ENCODE measurements at regions not wholly inside any gene's neighbourhood (a gene's known extent, or its start where the extent isn't known, plus 50 kb on each side); places are given as distances from the start of the nearest gene placed in this dataset.
"Not testable (repeated sequence)": the region's sequence is repeated elsewhere in the genome, so short reads cannot be mapped to it uniquely, and the experiment has no call there.

GRCh38 chr2:231644426-231644825 lies 51.8 kb downstream of the TEX44 start:
- DNase-seq (ENCODE audit: extremely low read depth, low read depth) = no peak

DNA sequence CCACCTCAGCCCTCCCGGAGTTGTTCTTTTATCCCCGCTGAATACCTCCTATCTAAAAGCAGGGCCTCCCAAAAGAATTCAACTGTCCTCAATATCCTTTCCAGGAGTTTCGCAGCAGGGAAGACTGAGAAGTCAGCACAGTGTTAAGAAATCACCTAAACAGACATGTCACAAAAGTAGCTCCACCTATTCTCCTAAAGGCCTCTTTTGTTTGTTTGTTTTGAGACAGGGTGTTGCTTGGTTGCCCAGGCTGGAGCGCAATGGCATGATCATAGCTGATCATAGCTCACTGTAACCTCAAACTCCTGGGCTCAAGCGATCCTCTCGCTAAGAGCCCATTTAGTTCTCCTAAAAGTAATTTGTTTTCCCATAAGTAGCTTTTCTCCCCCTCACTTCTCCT lies 53.8 kb downstream of the TEX44 start:
- no peak for DNase-seq (ENCODE audit: extremely low read depth, low read depth)

DNA sequence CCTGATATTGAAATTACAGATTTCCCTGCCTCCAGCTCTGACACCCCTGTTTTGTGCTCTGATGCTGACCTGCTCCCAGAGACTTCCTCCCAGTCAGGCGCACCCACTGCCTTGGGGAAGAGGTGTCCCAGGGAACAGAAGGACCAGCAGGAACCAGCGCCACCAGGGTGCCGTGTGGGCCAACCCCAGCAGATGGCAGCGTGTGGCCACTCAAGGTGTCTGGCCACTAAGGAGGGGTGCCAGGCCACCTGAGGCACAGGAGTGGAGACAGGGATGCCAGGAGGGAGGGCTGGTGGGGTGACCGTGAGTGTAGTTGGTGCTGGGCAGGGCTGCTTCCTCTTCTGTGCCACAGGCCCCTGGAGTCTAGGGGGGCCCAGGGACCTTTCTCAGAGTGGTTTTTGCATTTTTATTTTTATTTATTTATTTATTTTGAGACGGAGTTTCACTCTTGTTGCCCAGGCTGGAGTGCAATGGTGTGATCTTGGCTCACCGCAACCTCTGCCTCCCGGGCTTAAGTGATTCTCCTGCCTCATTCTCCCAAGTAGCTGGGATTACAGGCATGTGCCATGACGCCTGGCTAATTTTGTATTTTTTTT lies 56.0 kb downstream of the TEX44 start:
- peak; percentile 81 for DNase-seq (ENCODE audit: extremely low read depth, low read depth)

DNA sequence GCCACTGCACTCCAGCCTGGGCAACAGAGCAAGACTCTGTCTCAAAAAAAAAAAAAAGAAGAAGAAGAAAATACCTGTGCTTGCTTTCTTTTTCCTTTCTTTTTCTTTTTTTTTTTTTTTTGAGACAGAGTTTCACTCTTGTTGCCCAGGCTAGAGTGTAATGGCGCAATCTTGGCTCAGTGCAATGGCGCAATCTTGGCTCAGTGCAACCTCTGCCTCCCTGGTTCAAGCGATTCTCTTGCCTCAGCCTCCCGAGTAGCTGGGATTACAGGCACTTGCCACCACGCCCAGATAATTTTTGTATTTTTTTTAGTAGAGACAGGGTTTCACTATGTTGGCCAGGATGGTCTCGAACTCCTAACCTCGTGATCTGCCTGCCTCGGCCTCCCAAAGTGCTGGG lies 56.8 kb upstream of the PTMA start:
- DNase-seq (ENCODE audit: extremely low read depth, low read depth) = not testable (repeated sequence)

DNA sequence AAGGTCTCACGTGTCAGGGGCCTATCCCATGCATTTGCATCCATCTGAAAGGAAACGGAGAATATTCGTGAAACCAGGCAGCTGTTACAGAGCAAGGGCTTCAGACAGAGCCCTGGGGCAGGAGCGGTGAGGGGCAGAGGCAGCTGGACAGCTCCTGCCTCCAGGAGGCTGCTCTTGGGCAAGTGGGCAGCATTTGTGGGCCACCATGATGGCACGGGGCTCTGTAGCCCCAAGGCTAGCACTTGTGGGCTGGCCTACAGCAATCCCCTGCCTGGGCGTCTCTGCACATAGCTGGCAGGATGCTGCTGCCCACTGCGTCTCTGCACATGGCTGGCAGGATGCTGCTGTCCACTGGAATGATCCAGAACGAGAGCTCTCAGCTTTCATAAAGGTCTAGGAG lies 52.8 kb upstream of the PTMA start:
- DNase-seq (ENCODE audit: extremely low read depth, low read depth) = no peak

GRCh38 chr2:231655894-231656293 lies 52.4 kb upstream of the PTMA start:
- no peak for DNase-seq (ENCODE audit: extremely low read depth, low read depth)

Small RNAs in the stretch of these regions (small RNA-seq; reads per million reads assigned to genes)
- gene RN7SL499P = 0.02 to 1.8 reads per million in 2 experiments

Data from NCI-H460 (cell line).